ENCODE measurements at regions not wholly inside any gene's neighbourhood (a gene's known extent, or its start where the extent isn't known, plus 50 kb on each side); places are given as distances from the start of the nearest gene placed in this dataset.

DNA sequence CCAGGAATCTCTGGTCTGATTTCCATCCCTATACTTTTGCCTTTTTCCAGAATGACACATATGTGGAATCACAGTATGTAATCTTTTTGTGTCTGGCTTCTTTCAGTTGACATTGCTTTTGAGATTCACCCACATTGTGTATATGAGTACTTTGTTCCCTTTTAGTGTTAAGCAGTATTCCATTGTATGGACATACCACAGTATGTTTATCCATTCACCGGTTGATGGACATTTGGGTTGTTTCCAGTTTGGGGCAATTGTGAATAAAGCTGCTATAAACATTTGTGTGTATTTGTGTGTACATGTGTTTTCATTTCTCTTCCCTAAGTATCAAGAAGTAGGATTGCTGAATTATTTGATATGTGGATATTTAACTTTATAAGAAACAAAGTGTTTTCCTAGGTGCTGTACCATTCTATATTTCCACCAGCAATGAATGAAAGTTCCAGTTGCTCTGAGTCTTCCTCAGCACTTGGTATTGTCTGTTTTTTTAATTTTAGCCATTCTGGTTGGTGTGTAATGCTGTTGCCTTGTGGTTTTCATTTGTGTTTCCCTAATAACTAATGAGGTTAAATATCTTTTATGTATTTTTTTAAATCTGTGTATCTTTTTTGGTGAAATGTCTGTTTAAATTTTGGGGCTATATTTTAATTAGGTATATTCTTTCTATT lies 203.5 kb upstream of the HAAO start:
- no peak for TF ChIP-seq POLR2AphosphoS5 (IDR thresholded peaks at IDR 0.05; ENCODE audit: borderline replicate concordance, low read depth, low read length)
- no peak for TF ChIP-seq EZH2 (IDR thresholded peaks at IDR 0.05)

Measured in SK-N-MC (cell line).